Smooth muscle cell (in vitro differentiated cells): ENCODE measurements at regions not wholly inside any gene's neighbourhood (a gene's known extent, or its start where the extent isn't known, plus 50 kb on each side); places are given as distances from the start of the nearest gene placed in this dataset.

Experiments used
- DNase-seq: peaks from one replicate; lab custom pipeline; 2025; ENCODE audit not compliant: unreplicated experiment; lab: John Stamatoyannopoulos, UW
- H2AFZ ChIP-seq: fragments of 200-600 bp; sonication (generic); 2 replicates; pipeline ENCODE4 v1.6.0; 2016; ENCODE audit warnings: antibody characterized with exemption, low read depth, mild to moderate bottlenecking
- H3F3A ChIP-seq: fragments of 200-600 bp; sonication (generic); 2 replicates; pipeline ENCODE4 v1.6.0; 2017; ENCODE audit warnings: antibody characterized with exemption, low read depth
- H3K27ac ChIP-seq: fragments of 200-600 bp; sonication (generic); 2 replicates; pipeline ENCODE4 v1.5.1; 2016; ENCODE audit warnings: low read depth, mild to moderate bottlenecking
- H3K27me3 ChIP-seq: fragments of 200-600 bp; sonication (generic); 2 replicates; pipeline ENCODE4 v1.6.1; 2016; ENCODE audit warnings: low read depth, mild to moderate bottlenecking
- H3K36me3 ChIP-seq: fragments of 200-600 bp; sonication (generic); 2 replicates; pipeline ENCODE4 v1.5.1; 2016; ENCODE audit warnings: low read depth
- H3K4me1 ChIP-seq: fragments of 200-600 bp; sonication (generic); 2 replicates; pipeline ENCODE4 v1.5.1; 2016; ENCODE audit warnings: low read depth
- H3K4me2 ChIP-seq: fragments of 200-600 bp; sonication (generic); 2 replicates; pipeline ENCODE4 v1.6.0; 2016; ENCODE audit warnings: mild to moderate bottlenecking
- H3K4me3 ChIP-seq: fragments of 200-600 bp; sonication (generic); 2 replicates; pipeline ENCODE4 v1.5.1; 2016; ENCODE audit warnings: mild to moderate bottlenecking
- H3K79me2 ChIP-seq: fragments of 200-600 bp; sonication (generic); 2 replicates; pipeline ENCODE4 v1.6.0; 2016; ENCODE audit warnings: low read depth, mild to moderate bottlenecking
- H3K9ac ChIP-seq: fragments of 200-600 bp; sonication (generic); 2 replicates; pipeline ENCODE4 v1.6.0; 2016; ENCODE audit warnings: low read depth
- H3K9me3 ChIP-seq: fragments of 200-600 bp; sonication (generic); replicated peaks from 2 replicates; pipeline ENCODE4 v1.5.1; 2016; ENCODE audit warnings: low read depth
- H4K20me1 ChIP-seq: fragments of 200-600 bp; sonication (generic); 2 replicates; pipeline ENCODE4 v1.6.0; 2016; ENCODE audit warnings: low read depth
- WGBS: methylation state at CpG from one replicate; pipeline ENCODE4 v1.1.7; 2016; ENCODE audit warnings: low lambda C conversion rate; 5-methylcytosine and 5-hydroxymethylcytosine counted together
- TF ChIP-seq, protein P1 (sequence below): fragments of 200-600 bp; sonication (generic); IDR thresholded peaks from 2 replicates; pipeline ENCODE4 v1.5.1; 2017; ENCODE audit warnings: borderline replicate concordance, mild to moderate bottlenecking, antibody characterized with exemption; ENCODE audit not compliant: insufficient read depth, poor library complexity, severe bottlenecking

DNA sequence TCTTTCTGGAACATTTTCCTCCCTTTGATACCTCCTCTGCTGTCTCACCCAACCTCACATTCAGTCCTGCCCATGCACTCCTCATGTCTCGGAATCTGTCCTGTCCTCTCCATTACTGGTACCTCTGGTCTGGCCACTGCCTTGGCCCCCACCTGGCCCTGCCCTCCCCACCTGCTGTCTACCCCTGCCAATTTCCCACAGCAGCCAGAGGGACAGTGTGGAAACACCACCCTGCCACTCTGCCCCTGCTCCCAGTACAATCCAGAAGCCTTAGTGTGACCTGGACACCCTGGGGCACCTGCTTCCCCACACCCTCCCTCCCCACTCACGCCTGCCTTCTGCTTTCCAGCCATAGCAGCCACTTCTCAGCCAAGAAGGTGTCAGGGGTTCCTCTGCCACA, 534.4 kb downstream of the MATN1 start:
- no peaks in the 10 kb centered on the region for H4K20me1 ChIP-seq
- no peaks in the 10 kb centered on the region for H3F3A ChIP-seq
- no peak overlapping the region for H3K4me3 ChIP-seq
- H3K9ac ChIP-seq: no peak overlapping the region
- H2AFZ ChIP-seq: no peak overlapping the region
- peaks cover 6% of the 10 kb centered on the region for H3K4me1 ChIP-seq
- no peaks in the 10 kb centered on the region for H3K79me2 ChIP-seq
- no peaks in the 10 kb centered on the region for H3K36me3 ChIP-seq
- H3K9me3 ChIP-seq: no peaks in the 10 kb centered on the region
- peaks cover 21% of the 10 kb centered on the region for H3K27me3 ChIP-seq
- TF ChIP-seq, protein P1, sequence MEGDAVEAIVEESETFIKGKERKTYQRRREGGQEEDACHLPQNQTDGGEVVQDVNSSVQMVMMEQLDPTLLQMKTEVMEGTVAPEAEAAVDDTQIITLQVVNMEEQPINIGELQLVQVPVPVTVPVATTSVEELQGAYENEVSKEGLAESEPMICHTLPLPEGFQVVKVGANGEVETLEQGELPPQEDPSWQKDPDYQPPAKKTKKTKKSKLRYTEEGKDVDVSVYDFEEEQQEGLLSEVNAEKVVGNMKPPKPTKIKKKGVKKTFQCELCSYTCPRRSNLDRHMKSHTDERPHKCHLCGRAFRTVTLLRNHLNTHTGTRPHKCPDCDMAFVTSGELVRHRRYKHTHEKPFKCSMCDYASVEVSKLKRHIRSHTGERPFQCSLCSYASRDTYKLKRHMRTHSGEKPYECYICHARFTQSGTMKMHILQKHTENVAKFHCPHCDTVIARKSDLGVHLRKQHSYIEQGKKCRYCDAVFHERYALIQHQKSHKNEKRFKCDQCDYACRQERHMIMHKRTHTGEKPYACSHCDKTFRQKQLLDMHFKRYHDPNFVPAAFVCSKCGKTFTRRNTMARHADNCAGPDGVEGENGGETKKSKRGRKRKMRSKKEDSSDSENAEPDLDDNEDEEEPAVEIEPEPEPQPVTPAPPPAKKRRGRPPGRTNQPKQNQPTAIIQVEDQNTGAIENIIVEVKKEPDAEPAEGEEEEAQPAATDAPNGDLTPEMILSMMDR: no peak
- H3K4me2 ChIP-seq: no peak overlapping the region
- no peak overlapping the region for H3K27ac ChIP-seq
- DNase-seq: no peak
- 100% methylated on average over 2 of the region's 2 CpGs for WGBS

DNA sequence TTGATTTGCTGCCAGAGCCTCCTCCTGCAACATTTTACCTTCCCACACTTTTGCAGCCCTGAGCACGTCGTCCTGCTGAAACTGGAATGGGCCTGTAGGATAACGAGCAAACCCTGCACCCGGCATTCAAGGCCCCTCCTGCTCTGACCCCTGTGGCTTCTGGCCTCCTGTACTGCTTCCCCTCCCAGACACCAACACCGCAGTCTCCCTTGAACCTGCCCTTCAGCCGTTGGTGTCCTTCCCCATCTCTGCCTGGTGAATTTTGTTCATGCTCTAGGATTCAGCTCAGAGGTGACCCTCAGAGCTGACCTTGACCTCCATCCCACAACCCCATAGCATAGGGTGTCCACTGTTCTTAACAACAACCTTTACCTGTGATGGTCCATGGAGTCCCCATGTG, 535.1 kb downstream of the MATN1 start:
- no peak overlapping the region for H3K4me3 ChIP-seq
- no peak overlapping the region for H3K9ac ChIP-seq
- no peaks in the 10 kb centered on the region for H4K20me1 ChIP-seq
- H3K4me2 ChIP-seq: no peak overlapping the region
- no peak for DNase-seq
- H2AFZ ChIP-seq: no peak overlapping the region
- no peaks in the 10 kb centered on the region for H3F3A ChIP-seq
- no peak overlapping the region for H3K27ac ChIP-seq
- WGBS: 89% methylated on average over 6 of the region's 6 CpGs
- TF ChIP-seq, protein P1: no peak
- peaks cover 26% of the 10 kb centered on the region for H3K27me3 ChIP-seq
- H3K36me3 ChIP-seq: no peaks in the 10 kb centered on the region
- no peaks in the 10 kb centered on the region for H3K9me3 ChIP-seq
- peaks cover 6% of the 10 kb centered on the region for H3K4me1 ChIP-seq
- H3K79me2 ChIP-seq: no peaks in the 10 kb centered on the region

DNA sequence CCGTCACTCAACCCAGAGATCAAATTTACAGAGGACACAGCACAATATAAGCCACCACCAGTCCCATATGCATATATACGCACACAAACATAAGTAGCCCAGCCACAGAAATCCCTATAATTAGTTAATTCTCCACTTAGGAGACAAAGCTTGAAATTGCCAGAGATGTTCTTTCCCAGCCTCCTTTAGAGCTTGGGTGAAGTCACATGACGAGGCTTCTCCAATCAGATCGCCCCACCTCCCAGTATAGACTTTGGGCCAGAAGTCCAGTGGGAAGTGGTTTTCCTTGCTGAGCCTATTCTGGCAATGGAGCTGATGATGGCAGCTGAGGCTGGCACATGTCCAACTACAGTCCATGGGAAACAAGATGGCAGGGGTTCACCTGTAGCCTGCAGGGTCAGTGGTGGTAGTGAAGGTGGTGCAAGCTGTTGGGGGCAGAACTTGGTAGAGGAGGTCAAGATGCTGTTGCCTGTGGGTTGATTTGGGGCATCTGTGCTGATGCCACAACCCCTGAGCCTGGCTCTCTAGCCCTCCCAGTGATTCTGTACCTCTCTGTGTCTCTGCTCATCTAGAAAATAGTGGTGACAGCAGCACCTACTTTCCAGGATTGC, 535.9 kb downstream of the MATN1 start:
- Histone ChIP-seq H3K4me2 (no peak overlapping the region), H2AFZ (no peak overlapping the region), H4K20me1 (no peaks in the 10 kb centered on the region), H3K4me3 (no peak overlapping the region), H3K36me3 (no peaks in the 10 kb centered on the region), H3F3A (no peaks in the 10 kb centered on the region), H3K27me3 (peaks cover 34% of the 10 kb centered on the region), H3K79me2 (no peaks in the 10 kb centered on the region), H3K9ac (no peak overlapping the region), H3K4me1 (peaks cover 6% of the 10 kb centered on the region), H3K27ac (no peak overlapping the region), H3K9me3 (no peaks in the 10 kb centered on the region)
- 96% methylated on average over 4 of the region's 4 CpGs for WGBS
- DNase-seq: no peak
- TF ChIP-seq, protein P1: no peak

DNA sequence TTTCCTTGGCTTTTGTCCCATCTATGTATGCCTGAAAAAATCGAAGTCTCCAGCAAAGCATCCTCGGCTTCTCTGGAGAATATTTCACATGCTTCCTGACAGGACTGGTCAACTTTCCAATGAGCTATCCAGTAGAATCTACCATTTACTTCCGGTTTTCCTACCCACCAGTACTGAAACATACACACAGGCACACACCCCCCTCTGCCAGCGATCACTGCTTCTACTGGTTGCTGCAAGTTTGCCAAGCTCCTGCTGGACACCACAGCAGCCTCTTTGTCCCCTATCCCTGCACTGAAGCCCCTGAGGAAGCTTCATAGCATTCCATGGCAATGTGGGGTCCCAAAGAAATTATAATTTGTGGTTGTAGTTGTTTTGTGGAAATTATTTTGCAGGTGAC, 536.8 kb downstream of the MATN1 start:
- Histone ChIP-seq H3K9me3 (no peaks in the 10 kb centered on the region), H2AFZ (no peak overlapping the region), H3F3A (no peaks in the 10 kb centered on the region), H3K4me2 (no peak overlapping the region), H3K9ac (no peak overlapping the region), H3K79me2 (no peaks in the 10 kb centered on the region), H3K4me1 (peaks cover 6% of the 10 kb centered on the region), H3K27ac (no peak overlapping the region), H3K4me3 (no peak overlapping the region), H4K20me1 (no peaks in the 10 kb centered on the region), H3K27me3 (peaks cover 40% of the 10 kb centered on the region), H3K36me3 (no peaks in the 10 kb centered on the region)
- DNase-seq: no peak
- TF ChIP-seq, protein P1: no peak
- WGBS: 67% methylated on average over 4 of the region's 4 CpGs
